ENCODE measurements at regions not wholly inside any gene's neighbourhood (a gene's known extent, or its start where the extent isn't known, plus 50 kb on each side); places are given as distances from the start of the nearest gene placed in this dataset.

GRCh38 chr4:24131954-24132673 lies 242.3 kb upstream of the PPARGC1A start:
- TF ChIP-seq CTCF (IDR thresholded peaks at IDR 0.05; ENCODE audit: insufficient read depth, low read length, poor library complexity, severe bottlenecking), result no peak
- no peak for TF ChIP-seq EZH2phosphoT487 (conservative IDR thresholded peaks at IDR 0.05; ENCODE audit: low read length)

Measured in SU-DHL-6 (cell line).